ENCODE measurements at regions not wholly inside any gene's neighbourhood (a gene's known extent, or its start where the extent isn't known, plus 50 kb on each side); places are given as distances from the start of the nearest gene placed in this dataset.

DNA sequence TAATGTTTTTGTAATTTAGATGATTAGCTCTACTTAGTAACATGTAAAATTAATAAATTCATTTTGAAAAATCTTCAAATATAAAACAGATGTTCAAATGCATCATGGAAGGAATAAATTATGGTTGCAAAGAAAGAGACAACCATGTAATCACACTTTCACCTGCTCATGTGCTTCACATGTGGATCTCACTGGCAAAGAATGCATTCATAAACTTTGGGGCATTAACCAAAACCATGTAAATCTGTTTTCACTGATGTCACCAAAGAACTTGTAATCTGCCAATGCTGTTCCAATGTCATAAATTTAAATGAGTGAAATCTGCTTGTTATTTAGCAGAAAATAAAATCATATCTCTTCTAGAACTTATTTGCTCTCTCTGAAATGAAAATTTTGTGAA is 142.7 kb downstream of the TENT5A start:
- TF ChIP-seq, protein P1, sequence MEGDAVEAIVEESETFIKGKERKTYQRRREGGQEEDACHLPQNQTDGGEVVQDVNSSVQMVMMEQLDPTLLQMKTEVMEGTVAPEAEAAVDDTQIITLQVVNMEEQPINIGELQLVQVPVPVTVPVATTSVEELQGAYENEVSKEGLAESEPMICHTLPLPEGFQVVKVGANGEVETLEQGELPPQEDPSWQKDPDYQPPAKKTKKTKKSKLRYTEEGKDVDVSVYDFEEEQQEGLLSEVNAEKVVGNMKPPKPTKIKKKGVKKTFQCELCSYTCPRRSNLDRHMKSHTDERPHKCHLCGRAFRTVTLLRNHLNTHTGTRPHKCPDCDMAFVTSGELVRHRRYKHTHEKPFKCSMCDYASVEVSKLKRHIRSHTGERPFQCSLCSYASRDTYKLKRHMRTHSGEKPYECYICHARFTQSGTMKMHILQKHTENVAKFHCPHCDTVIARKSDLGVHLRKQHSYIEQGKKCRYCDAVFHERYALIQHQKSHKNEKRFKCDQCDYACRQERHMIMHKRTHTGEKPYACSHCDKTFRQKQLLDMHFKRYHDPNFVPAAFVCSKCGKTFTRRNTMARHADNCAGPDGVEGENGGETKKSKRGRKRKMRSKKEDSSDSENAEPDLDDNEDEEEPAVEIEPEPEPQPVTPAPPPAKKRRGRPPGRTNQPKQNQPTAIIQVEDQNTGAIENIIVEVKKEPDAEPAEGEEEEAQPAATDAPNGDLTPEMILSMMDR (IDR thresholded peaks at IDR 0.05) = no peak

DNA sequence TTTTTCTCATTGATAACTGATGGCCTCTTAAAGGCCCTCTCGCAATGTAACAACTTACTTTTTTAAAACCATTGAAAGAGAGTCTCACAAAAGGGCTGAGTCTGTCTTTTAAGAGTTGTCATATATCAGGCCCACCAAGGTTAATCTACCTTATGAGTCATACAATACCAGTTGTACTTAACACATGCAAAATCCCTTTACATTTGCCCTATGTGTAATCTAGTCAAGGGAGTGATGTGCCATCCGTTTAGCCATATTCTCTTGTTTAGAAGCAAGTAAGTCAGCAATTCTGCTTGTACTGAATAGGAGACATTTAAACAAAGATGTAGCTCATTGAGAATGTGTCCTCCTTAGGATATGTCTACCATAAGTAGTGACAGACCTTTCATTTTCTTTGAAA is 143.7 kb downstream of the TENT5A start:
- TF ChIP-seq, protein P1 (IDR thresholded peaks at IDR 0.05) = no peak

- TF ChIP-seq, protein P1 (IDR thresholded peaks at IDR 0.05) = no peak
Measured at GRCh38 chr6:81606965-81607381, 145.5 kb downstream of the TENT5A start.

GRCh38 chr6:81605526-81605925 is 147.0 kb downstream of the TENT5A start:
- TF ChIP-seq, protein P1 (IDR thresholded peaks at IDR 0.05) = no peak

GRCh38 chr6:81601918-81602317 is 150.6 kb downstream of the TENT5A start:
- TF ChIP-seq, protein P1 (IDR thresholded peaks at IDR 0.05) = no peak

GRCh38 chr6:81594501-81594900 is 158.0 kb downstream of the TENT5A start:
- TF ChIP-seq, protein P1 (IDR thresholded peaks at IDR 0.05) = no peak

DNA sequence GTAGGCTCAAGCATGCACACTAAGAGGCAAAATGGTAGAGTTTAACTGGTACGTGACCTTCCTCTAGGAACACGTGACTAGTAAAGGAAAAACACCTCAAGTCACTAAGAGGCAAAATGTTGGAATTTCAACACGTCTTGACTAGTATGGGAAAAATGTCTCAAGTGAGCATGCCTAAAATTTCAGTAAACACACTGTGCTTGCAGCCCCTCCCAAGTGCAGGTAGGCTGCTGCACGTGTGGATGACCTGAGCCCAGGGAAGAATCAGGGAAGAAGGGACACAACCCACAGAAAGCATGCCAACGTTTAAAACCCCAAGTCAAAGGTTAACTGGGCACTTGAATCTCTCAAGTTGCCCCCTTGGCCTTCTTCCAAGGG is 162.2 kb downstream of the TENT5A start:
- TF ChIP-seq, protein P1 (IDR thresholded peaks at IDR 0.05) = no peak
